GM12872 (cell line): ENCODE measurements at regions not wholly inside any gene's neighbourhood (a gene's known extent, or its start where the extent isn't known, plus 50 kb on each side); places are given as distances from the start of the nearest gene placed in this dataset.

ENCODE experiments used
- CTCF ChIP-seq: IDR thresholded peaks from 3 replicates; pipeline ENCODE4 v1.5.1; 2011; ENCODE audit warnings: low read depth, mild to moderate bottlenecking, low read length, moderate library complexity; ENCODE audit not compliant: insufficient read depth

GRCh38 chr5:25619273-25619672 is 974.5 kb upstream of the CDH10 start:
- TF ChIP-seq CTCF = no peak

- TF ChIP-seq CTCF = no peak
Observed at GRCh38 chr5:25618821-25619220, 974.0 kb upstream of the CDH10 start.

- TF ChIP-seq CTCF = no peak
Observed at GRCh38 chr5:25614466-25614865, 969.7 kb upstream of the CDH10 start.

GRCh38 chr5:25604681-25605080 is 959.9 kb upstream of the CDH10 start:
- TF ChIP-seq CTCF = no peak

- TF ChIP-seq CTCF = no peak
Observed at GRCh38 chr5:25579111-25579510, 934.3 kb upstream of the CDH10 start.

- no peak for TF ChIP-seq CTCF
Observed at GRCh38 chr5:25573691-25574090, 928.9 kb upstream of the CDH10 start.

GRCh38 chr5:25570067-25570583 is 925.3 kb upstream of the CDH10 start:
- no peak for TF ChIP-seq CTCF
